EL (cell line): ENCODE measurements at regions not wholly inside any gene's neighbourhood (a gene's known extent, or its start where the extent isn't known, plus 50 kb on each side); places are given as distances from the start of the nearest gene placed in this dataset.

Experiments used
- DNase-seq: peaks from one replicate; pipeline ENCODE4 v3.0.0-alpha.2; 2016

GRCh38 chr17:79337053-79337452 is 262.4 kb downstream of the ENGASE start:
- DNase-seq = no peak

- no peak for DNase-seq
These were observed 260.8 kb downstream of the ENGASE start for GRCh38 chr17:79335456-79335855.

DNA sequence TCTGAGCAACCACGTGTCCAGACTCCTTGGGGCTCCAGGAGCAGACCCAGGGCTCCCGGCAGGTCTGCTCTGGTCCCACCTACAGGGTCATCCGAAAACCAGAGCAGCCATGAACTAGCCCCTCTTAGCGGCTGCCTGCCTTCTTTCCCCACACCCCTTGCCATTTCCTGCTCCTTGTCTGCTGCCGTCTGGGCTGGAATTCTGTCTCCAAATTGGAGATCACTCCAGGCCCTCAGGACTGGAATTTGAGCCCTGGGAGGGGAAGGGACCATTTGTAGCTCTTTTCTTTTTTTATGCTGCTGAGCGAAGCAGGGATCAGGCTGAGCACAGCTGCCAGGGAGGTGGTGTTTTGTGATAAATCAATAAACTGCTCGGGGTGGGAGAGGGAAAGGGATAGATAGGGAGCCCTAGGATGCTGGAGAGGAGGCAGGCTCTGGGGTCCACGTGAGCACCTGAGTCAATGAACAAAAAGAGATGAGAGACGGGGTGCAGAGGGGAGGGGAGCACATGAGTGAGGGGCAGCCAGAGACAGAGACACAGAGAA is 257.5 kb downstream of the ENGASE start:
- DNase-seq = no peak

GRCh38 chr17:79331492-79331891 is 256.9 kb downstream of the ENGASE start:
- DNase-seq = no peak

DNA sequence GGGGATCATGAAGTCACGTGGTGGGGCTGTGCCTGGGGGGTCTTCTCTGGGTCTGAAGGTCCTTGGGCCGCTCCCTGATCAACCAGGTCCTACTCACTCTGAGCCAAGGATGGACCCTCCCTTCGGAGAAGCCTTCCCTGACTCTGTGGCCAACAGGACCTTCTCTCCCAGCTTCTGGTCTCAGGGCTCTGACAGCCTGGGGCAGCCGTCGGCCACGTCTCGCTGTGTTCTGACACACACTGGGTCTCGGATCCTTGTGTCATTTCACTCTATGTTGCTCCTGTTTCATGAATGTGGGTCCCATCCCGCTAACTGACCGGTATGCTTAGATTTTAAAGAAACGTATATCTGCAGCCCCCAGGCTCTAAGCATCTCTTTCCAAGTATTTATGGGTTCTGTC is 256.1 kb downstream of the ENGASE start:
- DNase-seq = no peak

GRCh38 chr17:79330229-79330628 is 255.6 kb downstream of the ENGASE start:
- DNase-seq = no peak

GRCh38 chr17:79326814-79327213 is 252.2 kb downstream of the ENGASE start:
- no peak for DNase-seq

DNA sequence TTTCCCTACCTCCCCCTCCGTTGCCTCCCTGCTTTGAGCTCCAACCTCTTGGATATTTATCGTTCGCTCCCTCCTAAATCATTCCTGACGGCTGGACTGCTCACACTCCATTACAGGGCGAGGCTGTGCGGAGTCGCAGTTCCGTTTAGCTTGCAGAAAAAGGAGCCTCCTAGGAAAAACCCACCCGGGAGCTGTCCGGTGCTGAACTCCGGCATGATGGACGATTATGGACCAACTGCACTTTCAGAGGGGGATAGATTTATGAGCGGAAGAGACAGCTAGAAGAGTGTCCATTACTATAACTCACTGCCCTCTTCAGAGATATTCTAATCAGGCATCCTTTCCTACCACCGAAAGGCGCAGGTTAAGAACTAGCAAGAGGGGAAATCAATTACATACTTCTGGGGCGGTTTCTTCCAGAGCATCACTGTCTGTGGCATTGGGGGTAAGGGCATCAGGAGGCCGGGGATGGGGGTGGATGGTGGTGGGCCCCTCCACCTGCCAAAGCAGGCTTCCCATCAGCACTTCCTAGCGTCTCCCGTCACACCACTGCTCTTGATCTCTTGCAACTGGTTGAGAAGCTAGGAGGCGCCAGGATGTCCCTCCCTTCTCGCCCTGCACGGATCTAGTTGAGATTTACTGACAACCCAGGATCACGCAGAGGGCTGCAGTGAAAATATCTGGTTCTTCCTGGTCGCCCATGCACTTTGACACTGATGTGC is 251.2 kb downstream of the ENGASE start:
- DNase-seq = no peak

DNA sequence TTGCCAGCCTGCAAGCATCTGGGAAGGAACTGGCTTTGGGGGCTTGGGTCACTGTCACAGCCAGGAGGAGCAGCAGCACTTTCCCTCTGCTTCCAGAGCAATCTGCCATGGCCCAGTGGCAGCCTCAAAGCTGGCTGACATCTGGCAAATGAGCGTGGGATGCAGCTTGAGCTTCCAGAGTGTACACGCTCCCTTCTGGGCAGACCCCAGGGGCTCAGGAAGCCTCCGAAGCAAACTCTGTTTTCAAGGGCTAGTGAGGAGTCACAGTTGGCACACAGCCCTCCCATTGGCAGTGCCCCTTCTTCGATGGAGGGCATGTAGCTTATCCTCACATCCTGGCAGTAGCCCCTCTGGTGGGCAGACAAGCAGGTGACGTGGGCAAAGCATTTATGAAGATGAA is 249.6 kb downstream of the ENGASE start:
- no peak for DNase-seq

DNA sequence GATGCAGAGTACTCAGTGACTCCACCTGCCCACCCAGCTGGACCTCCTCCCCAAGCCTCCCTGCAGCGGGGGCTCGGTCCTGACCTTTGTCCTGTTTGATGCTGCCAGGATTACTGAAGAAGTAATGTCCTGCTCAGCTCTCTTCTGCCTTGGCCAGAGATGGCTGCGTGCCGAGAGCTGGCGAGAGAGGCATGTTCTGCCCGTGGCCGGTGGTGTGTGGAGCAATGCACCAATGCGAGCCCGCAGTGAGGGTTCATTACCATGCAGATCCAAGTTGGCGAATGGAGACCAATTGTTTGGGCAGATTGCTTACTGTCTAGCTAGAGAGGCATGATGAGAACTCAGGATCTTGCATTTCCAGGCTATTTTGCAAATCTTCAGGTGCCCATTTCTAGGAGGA is 248.9 kb downstream of the ENGASE start:
- DNase-seq = no peak

DNA sequence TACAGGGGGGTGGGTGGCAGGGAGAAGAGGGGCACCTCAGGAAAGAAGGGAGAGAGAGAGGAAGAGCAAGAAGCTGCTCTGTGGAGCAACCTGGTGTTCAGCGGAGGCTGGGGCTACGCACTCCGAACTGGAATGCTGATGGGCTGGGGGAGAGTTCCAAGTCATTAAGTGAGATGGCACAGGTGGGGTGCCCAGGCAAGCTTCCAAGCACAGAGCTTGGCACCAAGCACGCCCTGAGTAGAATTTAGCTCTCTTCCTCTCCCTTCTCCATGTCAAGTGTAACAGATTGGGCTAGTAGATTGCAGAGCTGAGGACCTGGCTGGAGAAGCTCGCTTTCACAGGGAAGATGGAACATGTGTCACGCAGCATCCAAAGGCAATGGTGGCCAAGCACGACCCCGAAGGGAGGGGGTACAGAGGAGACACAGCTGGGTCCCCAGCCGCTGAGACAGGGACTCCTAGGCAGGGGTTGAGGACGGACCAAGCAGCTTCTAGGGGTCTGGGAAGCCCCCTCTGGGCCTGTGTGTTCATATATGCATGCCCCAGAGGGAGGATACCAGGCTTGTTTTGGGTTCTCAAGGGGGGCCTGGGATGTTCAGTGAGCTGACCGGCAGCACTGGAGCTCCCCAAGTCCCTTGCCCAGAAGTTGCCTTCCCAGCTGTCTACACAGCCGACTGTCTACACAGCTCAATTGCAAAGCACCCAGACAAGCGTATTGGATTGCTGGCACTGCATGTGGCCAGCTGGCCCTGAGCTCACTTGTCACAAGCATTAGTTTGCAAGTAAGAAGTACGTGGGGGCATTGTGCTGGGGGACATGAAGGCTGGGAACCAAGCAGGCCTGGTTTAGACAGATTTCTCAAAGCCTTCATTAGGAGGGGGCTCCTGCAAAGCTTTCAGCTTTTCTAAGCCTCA is 247.8 kb downstream of the ENGASE start:
- no peak for DNase-seq

DNA sequence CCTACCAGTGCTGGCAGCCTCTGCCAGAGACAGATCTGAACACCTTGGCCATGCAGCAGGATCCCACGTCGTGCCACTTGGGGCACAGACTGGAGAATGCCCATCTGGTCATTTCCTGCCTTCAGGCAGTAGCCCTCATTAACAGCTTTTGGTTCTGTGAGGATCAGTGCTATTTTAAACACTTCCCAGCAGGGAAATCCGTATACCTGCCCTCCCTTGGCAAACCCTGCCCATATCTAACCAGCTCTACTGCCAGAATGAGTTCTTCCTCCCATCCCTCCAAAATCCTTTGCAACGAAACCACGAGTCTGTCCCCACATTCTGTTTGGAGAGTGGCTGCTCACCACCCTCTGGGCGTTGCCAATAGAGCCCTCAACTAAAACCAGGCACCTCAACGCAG is 245.7 kb downstream of the ENGASE start:
- no peak for DNase-seq

DNA sequence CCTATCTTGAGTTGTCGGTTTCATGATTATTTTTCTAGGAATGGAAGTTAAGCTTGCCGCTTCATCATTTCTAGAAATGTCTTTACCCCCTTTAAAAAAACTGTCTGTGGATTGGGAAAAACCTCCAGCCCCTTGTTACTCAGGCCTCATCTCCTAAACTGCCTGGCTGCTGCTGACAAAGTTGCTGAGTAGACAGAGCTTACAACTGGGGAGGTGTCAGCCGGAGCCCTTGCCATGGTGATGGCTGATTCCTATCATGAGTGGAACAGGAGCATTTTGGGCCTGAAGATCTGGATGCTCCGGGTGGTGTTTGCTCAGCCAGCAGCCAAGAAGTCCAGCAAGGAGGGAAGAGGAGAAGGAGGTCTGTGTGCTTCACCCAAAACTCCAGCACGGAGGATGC is 243.3 kb downstream of the ENGASE start:
- no peak for DNase-seq

DNA sequence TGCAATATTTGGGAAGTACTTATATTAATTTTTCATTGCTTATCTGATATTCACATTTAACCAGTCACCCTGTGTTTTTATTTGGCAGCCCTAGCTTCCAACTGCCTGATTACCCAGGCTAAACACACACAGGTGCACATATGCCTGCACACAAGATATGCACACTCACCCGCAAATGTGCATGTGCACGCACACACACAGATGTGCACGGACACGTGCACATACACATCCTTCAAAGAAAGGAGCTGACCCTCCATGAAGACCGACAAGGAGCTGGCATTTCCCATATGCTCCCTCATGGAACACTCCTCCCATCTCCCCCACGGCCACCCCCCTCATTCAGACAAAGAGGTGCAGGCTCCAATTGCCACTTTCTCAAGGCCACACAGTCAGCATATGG is 242.2 kb downstream of the ENGASE start:
- no peak for DNase-seq

DNA sequence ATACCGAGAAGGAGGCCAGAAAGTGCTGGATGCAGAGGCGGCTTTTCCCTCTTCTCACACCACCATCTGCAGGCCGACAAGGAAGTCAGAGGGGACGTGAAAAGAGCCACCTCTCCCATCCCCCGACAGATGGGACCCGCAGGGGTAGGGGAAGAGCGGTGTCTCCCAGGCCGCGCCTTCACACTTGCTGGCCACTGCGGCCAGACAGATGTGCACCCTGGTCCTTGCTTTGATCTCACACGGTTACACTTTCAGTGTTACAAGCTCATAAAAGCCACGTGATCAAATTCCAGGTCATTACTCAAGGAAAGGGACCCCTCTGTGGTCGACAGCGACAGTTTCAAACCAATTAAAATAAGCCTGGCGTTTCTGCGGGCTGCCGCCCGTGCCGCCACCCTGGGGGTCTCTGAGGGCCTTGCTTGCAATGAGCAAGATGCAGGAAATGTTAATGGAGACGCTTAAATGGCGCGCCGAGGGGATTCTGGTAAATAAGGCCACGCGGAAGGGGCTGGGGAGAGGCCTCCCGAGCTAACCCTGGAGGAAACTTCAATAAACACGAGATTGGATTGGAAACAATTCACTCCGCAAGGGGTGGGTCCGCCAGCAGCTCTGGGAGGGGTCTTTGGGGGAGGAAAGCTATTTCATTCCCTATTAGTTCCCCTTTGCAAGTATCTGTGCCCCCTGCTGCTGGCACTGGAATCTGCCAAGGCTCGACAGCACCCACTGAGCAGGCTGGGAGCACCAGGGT is 240.9 kb downstream of the ENGASE start:
- DNase-seq = no peak

DNA sequence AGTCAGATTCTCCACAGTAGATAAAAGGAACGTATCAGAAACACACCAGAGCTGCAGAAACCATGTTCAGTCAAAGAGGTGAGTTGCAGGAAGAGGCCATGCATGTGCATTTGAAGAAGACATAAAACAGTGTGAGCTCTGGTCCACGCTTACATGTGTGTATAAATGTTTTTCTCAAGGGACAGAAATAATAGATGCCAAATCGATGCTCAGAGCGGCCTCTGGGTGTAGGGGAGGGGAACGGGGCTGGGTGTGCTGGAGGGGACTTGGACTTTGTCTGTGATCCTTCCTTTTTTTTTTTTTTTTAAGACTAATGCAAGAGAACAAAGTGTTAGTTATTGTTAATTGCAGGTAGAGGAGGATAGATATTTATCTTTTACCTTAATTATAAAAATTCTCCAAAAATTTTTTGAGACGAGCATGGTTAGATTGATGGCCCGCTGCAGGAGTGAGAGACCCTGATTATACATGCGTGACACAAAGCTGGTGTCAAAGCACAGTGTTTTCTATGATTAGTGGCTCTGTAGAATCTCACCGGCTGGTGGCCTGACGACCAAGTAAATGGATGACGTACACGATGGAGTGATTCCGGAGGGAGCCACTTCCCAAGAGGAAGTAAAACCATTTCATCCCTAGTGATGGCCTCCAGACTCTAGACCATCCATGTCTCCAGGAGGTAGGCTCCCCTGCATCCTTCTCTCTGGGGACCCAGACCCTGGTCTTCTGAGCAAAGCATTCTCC is 240.2 kb downstream of the ENGASE start:
- DNase-seq = no peak

DNA sequence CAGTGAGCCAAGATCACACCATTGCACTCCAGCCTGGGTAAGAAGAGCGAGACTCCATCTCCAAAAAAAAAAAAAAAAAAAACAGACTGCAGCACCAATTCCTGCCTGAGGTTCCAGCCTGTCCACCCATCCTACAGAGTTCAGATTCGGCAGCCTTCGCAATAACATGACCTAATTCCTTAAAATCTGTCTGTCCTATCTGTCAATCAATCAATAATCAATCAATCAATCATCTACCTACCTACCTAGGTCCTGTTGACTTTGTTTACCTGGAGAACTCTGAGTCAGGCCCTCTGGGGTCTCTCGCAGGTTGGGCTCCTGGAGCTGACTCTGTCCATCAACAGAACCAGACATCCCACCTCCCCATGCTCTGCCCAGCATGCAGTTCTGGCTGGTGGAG is 236.7 kb downstream of the ENGASE start:
- no peak for DNase-seq

DNA sequence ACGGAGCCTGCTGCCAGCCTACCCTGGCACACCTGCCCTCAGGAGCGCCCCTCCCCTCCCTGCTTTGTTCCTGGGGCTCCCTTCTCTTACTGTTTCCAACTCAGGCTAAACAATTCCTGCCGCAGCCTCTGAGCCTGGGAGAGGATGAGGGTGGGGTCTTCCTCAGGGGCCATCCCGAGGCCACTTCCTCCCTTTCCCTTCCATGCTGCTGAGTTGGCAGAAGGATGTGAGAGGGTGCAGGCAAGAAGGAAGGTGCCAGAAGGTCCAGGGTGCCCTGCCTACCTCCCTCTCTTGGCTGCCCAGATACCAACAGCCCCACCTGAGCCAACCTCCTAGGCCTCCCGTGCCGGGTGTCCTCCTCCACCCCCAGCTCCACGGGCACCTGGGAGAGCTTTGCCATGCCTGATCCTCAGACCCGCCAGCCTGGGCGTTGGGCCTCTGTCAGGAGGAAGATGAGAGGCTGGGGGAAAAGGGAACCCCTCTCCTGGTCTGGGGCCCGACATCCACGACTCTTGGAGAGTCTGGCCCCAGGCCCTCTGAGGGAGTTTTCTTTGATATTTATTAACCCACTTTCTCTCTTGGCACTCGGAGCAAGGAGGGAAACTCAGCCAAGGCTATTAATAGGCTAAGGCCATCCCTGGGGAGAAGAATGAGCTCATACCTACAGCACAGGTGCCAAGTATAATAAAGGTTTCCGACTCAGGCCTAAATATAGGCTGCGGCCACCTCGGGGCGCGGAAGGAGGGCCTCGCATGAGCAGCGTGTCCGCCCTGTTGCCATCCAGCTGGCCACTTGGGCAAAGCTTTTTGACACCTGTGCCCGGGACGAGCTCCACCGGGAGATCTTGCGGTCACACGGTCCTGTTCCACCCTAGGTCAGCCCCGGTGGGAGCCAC is 232.0 kb downstream of the ENGASE start:
- DNase-seq = no peak

- DNase-seq = no peak
These were observed 231.3 kb downstream of the ENGASE start for GRCh38 chr17:79305768-79306423.

GRCh38 chr17:79305376-79305767 is 230.7 kb downstream of the ENGASE start:
- no peak for DNase-seq

- no peak for DNase-seq
These were observed 230.3 kb downstream of the ENGASE start for GRCh38 chr17:79304884-79305283.
